Lower leg skin (tissue), 3 donors: ENCODE measurements at regions not wholly inside any gene's neighbourhood (a gene's known extent, or its start where the extent isn't known, plus 50 kb on each side); places are given as distances from the start of the nearest gene placed in this dataset.
"Not testable (repeated sequence)": the region's sequence is repeated elsewhere in the genome, so short reads cannot be mapped to it uniquely, and the experiment has no call there.

Experiments
- POLR2A ChIP-seq, 2 donors: fragments of 450-650 bp; IDR thresholded peaks; one replicate each; pipeline ENCODE4 v1.6.1; 2016 to 2017; ENCODE audit warnings: antibody characterized with exemption in 2 of 2, mild to moderate bottlenecking in 1 of 2, moderate library complexity in 1 of 2
- TF ChIP-seq, protein P1 (sequence below), 3 donors: fragments of 450-650 bp; IDR thresholded peaks; one replicate each; pipeline ENCODE4 v1.5.1; 2016; ENCODE audit warnings: antibody characterized with exemption in 3 of 3, mild to moderate bottlenecking in 3 of 3, moderate library complexity in 2 of 3

DNA sequence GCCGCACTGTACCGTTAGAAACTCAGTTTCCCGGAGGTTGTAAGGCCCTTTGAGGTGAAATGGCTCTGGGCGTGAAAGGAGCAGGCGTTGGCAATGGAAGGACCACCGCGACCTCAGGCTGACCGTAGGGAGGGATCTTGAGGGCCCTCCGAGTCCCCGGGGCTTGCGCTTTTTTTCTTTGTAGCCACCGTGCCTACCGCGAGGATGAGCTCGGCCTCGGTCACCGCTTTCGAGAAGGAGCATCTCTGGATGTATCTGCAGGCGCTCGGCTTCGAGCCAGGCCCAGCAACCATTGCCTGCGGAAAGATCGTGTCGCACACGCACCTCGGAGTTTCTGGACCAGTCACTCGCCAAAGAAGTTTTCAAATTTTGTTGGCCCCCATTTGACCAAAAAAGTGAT is 151.8 kb downstream of the POM121L12 start:
- TF ChIP-seq, protein P1, sequence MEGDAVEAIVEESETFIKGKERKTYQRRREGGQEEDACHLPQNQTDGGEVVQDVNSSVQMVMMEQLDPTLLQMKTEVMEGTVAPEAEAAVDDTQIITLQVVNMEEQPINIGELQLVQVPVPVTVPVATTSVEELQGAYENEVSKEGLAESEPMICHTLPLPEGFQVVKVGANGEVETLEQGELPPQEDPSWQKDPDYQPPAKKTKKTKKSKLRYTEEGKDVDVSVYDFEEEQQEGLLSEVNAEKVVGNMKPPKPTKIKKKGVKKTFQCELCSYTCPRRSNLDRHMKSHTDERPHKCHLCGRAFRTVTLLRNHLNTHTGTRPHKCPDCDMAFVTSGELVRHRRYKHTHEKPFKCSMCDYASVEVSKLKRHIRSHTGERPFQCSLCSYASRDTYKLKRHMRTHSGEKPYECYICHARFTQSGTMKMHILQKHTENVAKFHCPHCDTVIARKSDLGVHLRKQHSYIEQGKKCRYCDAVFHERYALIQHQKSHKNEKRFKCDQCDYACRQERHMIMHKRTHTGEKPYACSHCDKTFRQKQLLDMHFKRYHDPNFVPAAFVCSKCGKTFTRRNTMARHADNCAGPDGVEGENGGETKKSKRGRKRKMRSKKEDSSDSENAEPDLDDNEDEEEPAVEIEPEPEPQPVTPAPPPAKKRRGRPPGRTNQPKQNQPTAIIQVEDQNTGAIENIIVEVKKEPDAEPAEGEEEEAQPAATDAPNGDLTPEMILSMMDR (IDR thresholded peaks at IDR 0.05): not testable (repeated sequence)
- TF ChIP-seq POLR2A (IDR thresholded peaks at IDR 0.05): not testable (repeated sequence)
